NAMALWA (cell line): ENCODE measurements at regions not wholly inside any gene's neighbourhood (a gene's known extent, or its start where the extent isn't known, plus 50 kb on each side); places are given as distances from the start of the nearest gene placed in this dataset.
"Not testable (repeated sequence)": the region's sequence is repeated elsewhere in the genome, so short reads cannot be mapped to it uniquely, and the experiment has no call there.

Source experiments
- DNase-seq: peaks from one replicate; pipeline ENCODE4 v3.0.0-alpha.2; 2015; ENCODE audit warnings: low spot score

GRCh38 chr17:74115586-74115985 lies 87.9 kb upstream of the RPL38 start:
- no peak for DNase-seq

- no peak for DNase-seq
These were observed 87.3 kb upstream of the RPL38 start for GRCh38 chr17:74116087-74116717.

GRCh38 chr17:74117087-74117698 lies 86.3 kb upstream of the RPL38 start:
- DNase-seq: no peak

GRCh38 chr17:74117999-74118421 lies 85.5 kb upstream of the RPL38 start:
- no peak for DNase-seq

GRCh38 chr17:74118504-74118903 lies 85.0 kb upstream of the RPL38 start:
- no peak for DNase-seq

GRCh38 chr17:74119049-74119580 lies 84.4 kb upstream of the RPL38 start:
- no peak for DNase-seq

GRCh38 chr17:74119965-74120364 lies 83.5 kb upstream of the RPL38 start:
- no peak for DNase-seq

- DNase-seq: peak; percentile 9
These were observed 80.1 kb upstream of the RPL38 start for GRCh38 chr17:74123350-74123749.

GRCh38 chr17:74123866-74124444 lies 79.5 kb upstream of the RPL38 start:
- no peak for DNase-seq

GRCh38 chr17:74125156-74125555 lies 78.3 kb upstream of the RPL38 start:
- no peak for DNase-seq

- no peak for DNase-seq
These were observed 77.1 kb upstream of the RPL38 start for GRCh38 chr17:74126179-74126900.

GRCh38 chr17:74126959-74127358 lies 76.5 kb upstream of the RPL38 start:
- DNase-seq: no peak

- DNase-seq: no peak
These were observed 74.8 kb upstream of the RPL38 start for GRCh38 chr17:74128456-74129211.

- DNase-seq: peak; percentile 12
These were observed 73.7 kb upstream of the RPL38 start for GRCh38 chr17:74129800-74130199.

GRCh38 chr17:74130276-74130675 lies 73.2 kb upstream of the RPL38 start:
- no peak for DNase-seq

- DNase-seq: no peak
These were observed 72.6 kb upstream of the RPL38 start for GRCh38 chr17:74130841-74131240.

- no peak for DNase-seq
These were observed 71.1 kb upstream of the RPL38 start for GRCh38 chr17:74132354-74132753.

GRCh38 chr17:74133740-74134139 lies 69.7 kb upstream of the RPL38 start:
- no peak for DNase-seq

GRCh38 chr17:74134234-74134633 lies 69.2 kb upstream of the RPL38 start:
- not testable (repeated sequence) for DNase-seq

GRCh38 chr17:74134991-74135390 lies 68.5 kb upstream of the RPL38 start:
- no peak for DNase-seq

GRCh38 chr17:74135391-74136167 lies 67.9 kb upstream of the RPL38 start:
- DNase-seq: no peak
